ENCODE measurements at regions not wholly inside any gene's neighbourhood (a gene's known extent, or its start where the extent isn't known, plus 50 kb on each side); places are given as distances from the start of the nearest gene placed in this dataset.

DNA sequence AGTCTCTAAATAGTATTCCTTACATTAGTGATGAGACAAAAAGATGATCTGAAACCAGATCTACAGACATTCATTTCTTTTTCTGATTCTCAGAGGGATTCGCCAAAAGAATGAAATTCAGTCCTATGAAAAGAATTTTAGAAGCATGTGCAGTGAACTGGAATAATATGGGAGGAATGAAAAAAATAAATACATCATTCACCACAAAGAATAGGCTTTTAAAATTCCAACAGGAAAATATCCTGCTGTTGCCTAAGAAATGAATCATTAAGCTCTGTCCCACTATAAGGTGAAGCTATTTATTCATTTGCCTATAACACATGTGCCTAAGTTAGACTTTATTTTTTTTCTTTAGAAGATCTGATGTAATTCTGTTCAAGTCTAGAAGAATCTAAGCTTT lies 165.9 kb downstream of the IL15 start:
- no peak for TF ChIP-seq CTCF (IDR thresholded peaks at IDR 0.05)
- no peak for TF ChIP-seq POLR2A (IDR thresholded peaks at IDR 0.05)

Data from Peyer's patch (tissue), 4 donors.